ENCODE measurements at regions not wholly inside any gene's neighbourhood (a gene's known extent, or its start where the extent isn't known, plus 50 kb on each side); places are given as distances from the start of the nearest gene placed in this dataset.

GRCh38 chr13:100808330-100809128, 133.9 kb upstream of the TMTC4 start:
- Histone ChIP-seq H3K9me3 (no peaks in the 10 kb centered on the region), H3K36me3 (ENCODE audit: low read depth) (no peaks in the 10 kb centered on the region), H3K4me1 (ENCODE audit: low read depth) (no peaks in the 10 kb centered on the region), H3K4me3 (no peak overlapping the region)
- ATAC-seq (no peak), DNase-seq (no peak)
- no peak for TF ChIP-seq CTCF (IDR thresholded peaks at IDR 0.05)
- intact Hi-C loops (cut with DNase I, micrococcal nuclease) = no loop called here

GRCh38 chr13:100803091-100803490, 128.5 kb upstream of the TMTC4 start:
- no peaks in the 10 kb centered on the region for H3K9me3 ChIP-seq
- intact Hi-C loops (cut with DNase I, micrococcal nuclease) = no loop called here
- DNase-seq (no peak), ATAC-seq (no peak)
- H3K36me3 ChIP-seq (ENCODE audit: low read depth) = no peaks in the 10 kb centered on the region
- no peaks in the 10 kb centered on the region for H3K4me1 ChIP-seq (ENCODE audit: low read depth)
- TF ChIP-seq CTCF (IDR thresholded peaks at IDR 0.05) = no peak
- no peak overlapping the region for H3K4me3 ChIP-seq

GRCh38 chr13:100800283-100800875, 125.8 kb upstream of the TMTC4 start:
- no peak overlapping the region for H3K4me3 ChIP-seq
- DNase-seq (no peak), ATAC-seq (no peak)
- no peak for TF ChIP-seq CTCF (IDR thresholded peaks at IDR 0.05)
- no peaks in the 10 kb centered on the region for H3K9me3 ChIP-seq
- intact Hi-C loops (cut with DNase I, micrococcal nuclease) = no loop called here
- no peaks in the 10 kb centered on the region for H3K36me3 ChIP-seq (ENCODE audit: low read depth)
- no peaks in the 10 kb centered on the region for H3K4me1 ChIP-seq (ENCODE audit: low read depth)

- Histone ChIP-seq H3K36me3 (ENCODE audit: low read depth) (no peaks in the 10 kb centered on the region), H3K4me1 (ENCODE audit: low read depth) (no peaks in the 10 kb centered on the region), H3K9me3 (no peaks in the 10 kb centered on the region), H3K4me3 (no peak overlapping the region)
- TF ChIP-seq CTCF (IDR thresholded peaks at IDR 0.05) = no peak
- intact Hi-C loops (cut with DNase I, micrococcal nuclease) = no loop called here
- ATAC-seq = no peak
- no peak for DNase-seq
These were observed 124.3 kb upstream of the TMTC4 start for GRCh38 chr13:100798739-100799361.

GRCh38 chr13:100797921-100798320, 123.3 kb upstream of the TMTC4 start:
- ATAC-seq (no peak), DNase-seq (no peak)
- no peak for TF ChIP-seq CTCF (IDR thresholded peaks at IDR 0.05)
- Histone ChIP-seq H3K9me3 (no peaks in the 10 kb centered on the region), H3K4me1 (ENCODE audit: low read depth) (no peaks in the 10 kb centered on the region), H3K36me3 (ENCODE audit: low read depth) (no peaks in the 10 kb centered on the region), H3K4me3 (no peak overlapping the region)
- intact Hi-C loops (cut with DNase I, micrococcal nuclease) = no loop called here
